Peyer's patch (tissue), 4 donors: ENCODE measurements at regions not wholly inside any gene's neighbourhood (a gene's known extent, or its start where the extent isn't known, plus 50 kb on each side); places are given as distances from the start of the nearest gene placed in this dataset.

Source experiments
- DNase-seq, 3 donors: peaks; one replicate each; pipeline ENCODE4 v3.0.0-alpha.2; 2017 to 2019
- H3K27ac ChIP-seq, 4 donors: fragments of 200-600 bp; sonication (generic); one replicate each; pipeline ENCODE4 v1.5.1; 2016 to 2019
- H3K27me3 ChIP-seq, 2 donors: fragments of 200-600 bp; sonication (generic); one replicate each; pipeline ENCODE4 v1.5.1; 2019
- H3K36me3 ChIP-seq, 3 donors: fragments of 200-600 bp; sonication (generic); one replicate each; pipeline ENCODE4 v1.5.1; 2016 to 2019
- H3K4me1 ChIP-seq, 4 donors: fragments of 200-600 bp; sonication (generic); one replicate each; pipeline ENCODE4 v1.5.1; 2016 to 2019
- H3K4me3 ChIP-seq, 4 donors: fragments of 200-600 bp; sonication (generic); 1 replicate in 3 of 4; 2 replicates in 1 of 4; pipeline ENCODE4 v1.5.1; 2016 to 2019; ENCODE audit warnings: mild to moderate bottlenecking in 1 of 4
- H3K9me3 ChIP-seq, 4 donors: fragments of 200-600 bp; sonication (generic); one replicate each; pipeline ENCODE4 v1.5.1; 2016 to 2019; ENCODE audit warnings: mild to moderate bottlenecking in 1 of 4
- POLR2A ChIP-seq, 2 donors: fragments of 450-650 bp; IDR thresholded peaks; one replicate each; pipeline ENCODE4 v1.5.1; 2017; ENCODE audit warnings: antibody characterized with exemption in 2 of 2, mild to moderate bottlenecking in 2 of 2, moderate library complexity in 2 of 2
- TF ChIP-seq, protein P1 (sequence below), 6 experiments: fragments of 450-650 bp in 4 of 6; fragments of 200-600 bp in 2 of 6; sonication (generic) in 1 of 6; IDR thresholded peaks; one replicate each; pipeline ENCODE4 v1.5.1; 2017 to 2019; ENCODE audit warnings: antibody characterized with exemption in 6 of 6, mild to moderate bottlenecking in 3 of 6, moderate library complexity in 1 of 6

DNA sequence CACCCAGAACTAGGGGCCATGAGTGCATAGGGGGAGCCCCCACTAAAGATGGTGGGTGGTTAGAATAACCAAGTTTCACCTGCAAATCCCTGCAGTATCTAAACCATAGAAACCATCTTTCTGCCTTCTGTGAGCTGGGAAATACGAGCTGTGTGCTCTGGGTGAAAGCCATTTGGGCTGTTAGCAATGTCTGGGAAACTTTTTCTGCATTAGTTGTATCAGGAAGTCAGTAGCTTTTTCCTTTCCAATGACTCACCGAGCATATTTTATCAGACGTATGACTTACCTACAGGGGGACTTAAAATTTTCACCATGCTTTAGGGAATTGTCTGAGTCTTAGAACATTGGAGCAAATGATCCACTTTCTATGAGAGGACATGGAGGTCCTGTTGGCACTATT is 584.0 kb downstream of the QKI start:
- no peak for TF ChIP-seq POLR2A (IDR thresholded peaks at IDR 0.05)
- TF ChIP-seq, protein P1, sequence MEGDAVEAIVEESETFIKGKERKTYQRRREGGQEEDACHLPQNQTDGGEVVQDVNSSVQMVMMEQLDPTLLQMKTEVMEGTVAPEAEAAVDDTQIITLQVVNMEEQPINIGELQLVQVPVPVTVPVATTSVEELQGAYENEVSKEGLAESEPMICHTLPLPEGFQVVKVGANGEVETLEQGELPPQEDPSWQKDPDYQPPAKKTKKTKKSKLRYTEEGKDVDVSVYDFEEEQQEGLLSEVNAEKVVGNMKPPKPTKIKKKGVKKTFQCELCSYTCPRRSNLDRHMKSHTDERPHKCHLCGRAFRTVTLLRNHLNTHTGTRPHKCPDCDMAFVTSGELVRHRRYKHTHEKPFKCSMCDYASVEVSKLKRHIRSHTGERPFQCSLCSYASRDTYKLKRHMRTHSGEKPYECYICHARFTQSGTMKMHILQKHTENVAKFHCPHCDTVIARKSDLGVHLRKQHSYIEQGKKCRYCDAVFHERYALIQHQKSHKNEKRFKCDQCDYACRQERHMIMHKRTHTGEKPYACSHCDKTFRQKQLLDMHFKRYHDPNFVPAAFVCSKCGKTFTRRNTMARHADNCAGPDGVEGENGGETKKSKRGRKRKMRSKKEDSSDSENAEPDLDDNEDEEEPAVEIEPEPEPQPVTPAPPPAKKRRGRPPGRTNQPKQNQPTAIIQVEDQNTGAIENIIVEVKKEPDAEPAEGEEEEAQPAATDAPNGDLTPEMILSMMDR (IDR thresholded peaks at IDR 0.05), result no peak
- Histone ChIP-seq H3K27ac (no peak overlapping the region), H3K27me3 (no peaks in the 10 kb centered on the region), H3K4me3 (no peak overlapping the region), H3K36me3 (no peaks in the 10 kb centered on the region), H3K4me1 (no peaks in the 10 kb centered on the region), H3K9me3 (no peaks in the 10 kb centered on the region)
- DNase-seq, result no peak

DNA sequence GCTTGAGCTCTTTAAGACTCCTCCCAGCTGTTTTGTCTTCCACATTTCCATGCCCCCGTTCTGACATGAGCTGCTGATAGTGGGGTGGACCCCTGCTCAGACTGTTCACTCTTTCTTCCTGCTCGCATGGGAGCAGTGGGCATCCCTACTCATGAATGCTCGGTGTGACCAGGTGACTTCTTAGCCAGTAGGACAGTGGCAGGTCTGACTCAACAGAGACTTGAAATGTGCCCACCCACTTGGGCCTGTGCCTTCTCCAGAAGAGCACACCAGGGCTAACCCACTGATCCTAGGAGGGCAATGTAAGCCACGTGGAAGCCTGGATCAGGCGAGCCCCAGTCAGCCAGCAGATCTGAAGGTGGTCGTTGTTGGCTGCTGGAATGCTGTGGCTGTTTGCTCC is 582.0 kb downstream of the QKI start:
- Histone ChIP-seq H3K36me3 (no peaks in the 10 kb centered on the region), H3K4me3 (no peak overlapping the region)
- DNase-seq, result no peak

DNA sequence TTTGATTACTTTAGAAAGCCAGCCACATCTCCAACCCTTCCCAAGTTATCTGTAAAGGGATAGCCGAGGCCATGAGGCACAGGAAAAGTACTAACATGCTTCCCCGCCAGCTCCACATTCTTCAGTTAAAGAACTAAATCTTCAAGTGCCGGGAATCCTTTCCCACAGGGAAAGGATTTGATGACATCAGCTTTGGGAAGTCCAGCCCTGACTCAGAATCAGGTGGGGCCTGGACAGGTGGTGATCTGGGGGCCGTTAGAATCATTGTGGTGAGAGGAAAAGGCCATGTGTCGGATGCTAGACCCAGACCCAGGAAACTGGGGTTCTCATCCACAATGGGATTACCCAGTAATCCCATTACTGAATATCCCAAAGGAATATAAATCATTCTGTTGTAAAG is 580.0 kb downstream of the QKI start:
- no peaks in the 10 kb centered on the region for H3K36me3 ChIP-seq
- no peak overlapping the region for H3K27ac ChIP-seq
- no peak for TF ChIP-seq POLR2A (IDR thresholded peaks at IDR 0.05)
- TF ChIP-seq, protein P1 (IDR thresholded peaks at IDR 0.05), result no peak
- no peaks in the 10 kb centered on the region for H3K4me1 ChIP-seq
- no peaks in the 10 kb centered on the region for H3K27me3 ChIP-seq
- H3K4me3 ChIP-seq, result no peak overlapping the region
- DNase-seq, result no peak
- H3K9me3 ChIP-seq, result no peaks in the 10 kb centered on the region

More for the DNA sequence above, 582.0 kb downstream of the QKI start:
- Histone ChIP-seq H3K27me3 (no peaks in the 10 kb centered on the region), H3K27ac (no peak overlapping the region), H3K4me1 (no peaks in the 10 kb centered on the region), H3K9me3 (no peaks in the 10 kb centered on the region)
- TF ChIP-seq, protein P1 (IDR thresholded peaks at IDR 0.05), result no peak
- TF ChIP-seq POLR2A (IDR thresholded peaks at IDR 0.05), result no peak

DNA sequence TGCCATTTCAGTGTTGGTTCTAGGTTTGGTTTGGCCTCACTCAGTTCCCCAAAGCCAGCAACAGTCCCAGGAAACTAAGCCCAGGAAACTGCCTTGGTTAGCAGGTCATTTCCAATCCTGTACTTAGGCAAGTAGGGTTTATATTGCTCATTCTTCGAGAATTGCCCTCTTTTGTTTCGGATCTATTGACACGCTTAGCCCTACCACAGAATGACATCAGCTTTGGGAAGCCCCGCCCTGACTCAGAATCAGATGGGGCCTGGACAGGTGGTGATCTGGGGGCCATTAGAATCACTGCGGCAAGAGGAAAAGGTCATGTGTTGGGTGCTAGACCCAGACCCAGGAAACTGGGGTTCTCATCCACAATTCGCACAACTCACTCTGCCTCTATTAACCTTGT is 578.2 kb downstream of the QKI start:
- Histone ChIP-seq H3K4me1 (no peaks in the 10 kb centered on the region), H3K27ac (no peak overlapping the region), H3K27me3 (no peaks in the 10 kb centered on the region), H3K36me3 (no peaks in the 10 kb centered on the region), H3K4me3 (no peak overlapping the region), H3K9me3 (no peaks in the 10 kb centered on the region)
- no peak for DNase-seq
- TF ChIP-seq, protein P1 (IDR thresholded peaks at IDR 0.05), result no peak
- TF ChIP-seq POLR2A (IDR thresholded peaks at IDR 0.05), result no peak

DNA sequence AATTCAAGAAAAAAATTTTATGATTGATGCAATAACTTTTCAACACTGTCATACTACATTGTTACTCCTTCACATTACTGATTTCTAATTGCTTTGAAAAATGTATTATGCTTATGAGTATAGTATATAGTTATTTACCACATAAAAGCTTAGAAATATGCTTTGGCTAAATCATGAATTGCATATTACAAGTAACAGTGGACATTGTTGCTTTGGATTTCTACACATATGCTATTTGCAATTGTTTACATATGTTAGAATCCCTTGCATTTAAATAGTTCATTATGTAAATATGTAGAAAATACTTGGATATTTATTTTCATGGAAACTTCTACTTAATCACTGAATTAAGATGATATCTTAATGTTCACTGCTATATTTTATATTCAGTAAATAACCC is 577.5 kb downstream of the QKI start:
- Histone ChIP-seq H3K27me3 (no peaks in the 10 kb centered on the region), H3K4me3 (no peak overlapping the region), H3K36me3 (no peaks in the 10 kb centered on the region), H3K4me1 (no peaks in the 10 kb centered on the region), H3K9me3 (no peaks in the 10 kb centered on the region), H3K27ac (no peak overlapping the region)
- no peak for TF ChIP-seq POLR2A (IDR thresholded peaks at IDR 0.05)
- TF ChIP-seq, protein P1 (IDR thresholded peaks at IDR 0.05), result no peak
- DNase-seq, result no peak

DNA sequence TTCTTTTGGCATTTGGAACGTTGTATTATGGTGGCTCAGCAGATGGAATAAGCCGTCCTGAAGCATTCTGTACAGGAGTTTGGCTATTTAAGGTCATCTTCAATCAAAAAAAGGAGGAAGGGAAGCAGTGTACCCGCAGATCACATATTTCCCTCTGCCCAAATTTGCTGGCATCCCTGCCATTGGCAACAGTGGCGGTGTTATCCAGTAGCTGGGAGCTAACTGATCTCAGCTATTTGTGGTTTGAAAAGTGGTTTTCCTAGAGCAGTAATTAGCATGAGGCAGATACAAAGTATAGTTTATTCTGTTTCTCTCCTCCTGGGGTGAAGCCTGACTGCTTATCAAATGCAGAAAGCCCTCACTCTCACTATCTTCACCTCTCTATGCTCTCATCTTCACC is 576.8 kb downstream of the QKI start:
- H3K4me1 ChIP-seq, result no peaks in the 10 kb centered on the region
- no peak for DNase-seq
- H3K27ac ChIP-seq, result no peak overlapping the region
- no peaks in the 10 kb centered on the region for H3K36me3 ChIP-seq
- TF ChIP-seq, protein P1 (IDR thresholded peaks at IDR 0.05), result no peak
- no peak for TF ChIP-seq POLR2A (IDR thresholded peaks at IDR 0.05)
- no peaks in the 10 kb centered on the region for H3K9me3 ChIP-seq
- no peaks in the 10 kb centered on the region for H3K27me3 ChIP-seq
- H3K4me3 ChIP-seq, result no peak overlapping the region
